ENCODE measurements at regions not wholly inside any gene's neighbourhood (a gene's known extent, or its start where the extent isn't known, plus 50 kb on each side); places are given as distances from the start of the nearest gene placed in this dataset.

DNA sequence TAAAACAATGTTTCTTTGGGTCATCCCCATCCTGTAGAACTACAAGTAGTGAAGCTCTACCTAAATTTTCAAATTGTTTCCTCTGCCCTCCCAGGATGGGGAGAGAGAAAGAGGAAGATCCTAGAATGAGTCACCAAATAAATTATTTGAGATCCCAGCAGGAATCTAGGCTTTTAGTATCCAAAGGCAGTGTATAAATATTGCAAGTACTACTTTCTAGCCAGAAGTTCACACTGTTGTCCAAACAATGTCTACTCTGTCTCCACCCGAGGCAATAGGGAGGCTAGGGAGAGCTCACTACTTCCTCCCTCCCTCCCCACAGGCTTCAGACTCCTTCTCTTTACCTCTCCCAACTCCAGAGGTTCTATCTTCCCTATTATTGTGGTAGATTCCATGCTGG, 362.8 kb downstream of the MRPS30 start:
- TF ChIP-seq, protein P1, sequence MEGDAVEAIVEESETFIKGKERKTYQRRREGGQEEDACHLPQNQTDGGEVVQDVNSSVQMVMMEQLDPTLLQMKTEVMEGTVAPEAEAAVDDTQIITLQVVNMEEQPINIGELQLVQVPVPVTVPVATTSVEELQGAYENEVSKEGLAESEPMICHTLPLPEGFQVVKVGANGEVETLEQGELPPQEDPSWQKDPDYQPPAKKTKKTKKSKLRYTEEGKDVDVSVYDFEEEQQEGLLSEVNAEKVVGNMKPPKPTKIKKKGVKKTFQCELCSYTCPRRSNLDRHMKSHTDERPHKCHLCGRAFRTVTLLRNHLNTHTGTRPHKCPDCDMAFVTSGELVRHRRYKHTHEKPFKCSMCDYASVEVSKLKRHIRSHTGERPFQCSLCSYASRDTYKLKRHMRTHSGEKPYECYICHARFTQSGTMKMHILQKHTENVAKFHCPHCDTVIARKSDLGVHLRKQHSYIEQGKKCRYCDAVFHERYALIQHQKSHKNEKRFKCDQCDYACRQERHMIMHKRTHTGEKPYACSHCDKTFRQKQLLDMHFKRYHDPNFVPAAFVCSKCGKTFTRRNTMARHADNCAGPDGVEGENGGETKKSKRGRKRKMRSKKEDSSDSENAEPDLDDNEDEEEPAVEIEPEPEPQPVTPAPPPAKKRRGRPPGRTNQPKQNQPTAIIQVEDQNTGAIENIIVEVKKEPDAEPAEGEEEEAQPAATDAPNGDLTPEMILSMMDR (conservative IDR thresholded peaks at IDR 0.05) = no peak
- no peak for TF ChIP-seq EZH2 (IDR thresholded peaks at IDR 0.05; ENCODE audit: low read depth)
